GM21825 (cell line): ENCODE measurements at regions not wholly inside any gene's neighbourhood (a gene's known extent, or its start where the extent isn't known, plus 50 kb on each side); places are given as distances from the start of the nearest gene placed in this dataset.

ENCODE experiments used
- ATAC-seq: cut with Tn5 transposase; IDR thresholded peaks from one replicate; pipeline ENCODE4 v1.9.1; 2021; ENCODE audit warnings: mild to moderate bottlenecking, moderate library complexity; ENCODE audit not compliant: unreplicated experiment

DNA sequence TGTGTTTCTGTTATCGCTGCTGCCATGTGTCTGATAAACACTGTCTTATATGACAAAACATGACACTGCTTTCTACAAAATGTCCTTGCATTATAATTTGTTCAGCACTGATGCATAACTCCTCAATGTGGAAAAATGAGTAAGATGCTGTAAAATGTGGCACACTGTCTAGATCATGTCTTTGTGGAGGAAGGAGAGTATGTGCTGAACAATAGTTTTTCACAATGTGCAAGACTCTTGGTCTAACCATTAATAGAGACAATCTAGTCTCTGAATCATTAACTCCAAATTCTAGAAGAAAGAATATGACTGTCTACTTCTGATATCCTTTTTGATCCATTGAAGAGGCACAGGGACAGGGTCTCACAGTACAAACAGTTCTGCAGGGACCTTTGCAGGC is 127.9 kb upstream of the RARB start:
- ATAC-seq, result no peak

- no peak for ATAC-seq
Observed at GRCh38 chr3:25304916-25305315, 123.1 kb upstream of the RARB start.

GRCh38 chr3:25306066-25306465 is 122.0 kb upstream of the RARB start:
- no peak for ATAC-seq

DNA sequence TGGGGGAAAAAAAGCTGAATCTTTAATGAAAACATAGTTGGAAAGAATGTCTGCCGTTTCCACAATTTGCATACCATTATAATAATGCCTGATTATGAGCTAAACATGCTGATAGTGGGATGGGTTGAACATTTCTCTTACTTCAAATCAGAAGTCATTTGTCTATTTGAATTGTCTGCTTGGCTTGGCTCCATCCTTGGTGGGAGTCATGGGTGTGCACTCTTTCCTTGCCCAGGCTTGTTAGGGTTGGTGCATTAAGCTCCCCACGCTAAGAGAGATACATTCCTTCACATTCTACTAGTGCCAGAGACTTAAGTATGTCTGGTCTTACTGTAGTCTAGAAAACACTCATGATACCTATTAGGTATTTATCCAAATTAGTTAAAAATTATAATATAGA is 121.4 kb upstream of the RARB start:
- no peak for ATAC-seq

GRCh38 chr3:25313286-25313685 is 114.8 kb upstream of the RARB start:
- ATAC-seq, result no peak

DNA sequence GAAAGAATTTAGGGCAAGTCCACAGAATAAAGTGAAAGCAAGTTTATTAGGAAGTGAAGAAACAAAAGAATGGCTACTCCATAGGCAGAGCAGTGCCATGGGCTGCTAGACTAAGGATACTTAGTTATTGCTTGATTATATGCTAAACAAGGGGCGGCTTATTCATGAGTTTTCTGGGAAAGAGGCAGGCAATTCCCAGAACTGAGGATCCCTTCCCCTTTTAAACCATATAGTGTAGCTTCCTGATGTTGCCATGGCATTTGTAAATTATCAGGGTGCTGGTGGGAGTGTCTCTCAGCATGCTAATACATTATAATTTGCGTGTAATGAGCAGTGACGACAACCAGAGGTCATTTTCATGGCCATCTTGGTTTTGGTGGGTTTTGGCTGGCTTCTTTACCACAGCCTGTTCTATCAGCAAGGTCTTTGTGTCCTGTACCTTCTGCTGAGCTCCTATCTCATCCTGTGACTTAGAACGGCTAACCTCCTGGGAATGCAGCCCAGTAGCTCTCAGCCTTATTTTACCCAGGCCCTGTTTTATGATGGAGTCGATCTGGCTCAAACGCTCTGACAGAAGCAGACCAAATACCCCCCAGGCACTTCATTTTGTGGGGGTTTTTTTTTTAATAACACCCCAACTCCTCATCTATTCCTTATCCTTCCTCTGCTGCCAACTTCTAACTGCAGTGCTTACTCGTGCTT is 103.0 kb upstream of the RARB start:
- ATAC-seq, result no peak

DNA sequence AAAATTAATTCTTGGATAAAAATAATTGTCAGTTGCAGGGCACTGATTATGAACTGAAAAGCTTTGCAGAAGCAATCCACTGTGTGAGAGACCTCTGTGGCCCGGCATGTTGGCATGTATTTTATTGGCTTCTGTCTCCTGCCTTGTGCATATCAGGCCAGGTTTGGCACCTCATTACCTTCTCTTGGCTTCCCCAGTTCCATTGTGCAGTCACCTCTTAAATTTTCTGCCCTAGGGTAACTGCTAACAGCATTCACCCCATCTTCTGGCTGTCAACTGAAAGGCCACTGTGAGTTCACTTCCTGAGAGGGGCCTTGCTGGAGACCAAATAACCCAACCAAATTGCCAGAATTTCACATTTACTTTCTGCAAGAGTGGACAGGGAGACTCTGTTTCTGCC is 92.7 kb upstream of the RARB start:
- no peak for ATAC-seq

GRCh38 chr3:25338158-25338725 is 89.8 kb upstream of the RARB start:
- no peak for ATAC-seq

- no peak for ATAC-seq
Observed at GRCh38 chr3:25339225-25339624, 88.8 kb upstream of the RARB start.

GRCh38 chr3:25344670-25345069 is 83.4 kb upstream of the RARB start:
- ATAC-seq, result no peak

- no peak for ATAC-seq
Observed at GRCh38 chr3:25349095-25349494, 79.0 kb upstream of the RARB start.

GRCh38 chr3:25349828-25350724 is 78.0 kb upstream of the RARB start:
- ATAC-seq, result no peak

- ATAC-seq, result no peak
Observed at GRCh38 chr3:25350725-25351114, 77.3 kb upstream of the RARB start.

DNA sequence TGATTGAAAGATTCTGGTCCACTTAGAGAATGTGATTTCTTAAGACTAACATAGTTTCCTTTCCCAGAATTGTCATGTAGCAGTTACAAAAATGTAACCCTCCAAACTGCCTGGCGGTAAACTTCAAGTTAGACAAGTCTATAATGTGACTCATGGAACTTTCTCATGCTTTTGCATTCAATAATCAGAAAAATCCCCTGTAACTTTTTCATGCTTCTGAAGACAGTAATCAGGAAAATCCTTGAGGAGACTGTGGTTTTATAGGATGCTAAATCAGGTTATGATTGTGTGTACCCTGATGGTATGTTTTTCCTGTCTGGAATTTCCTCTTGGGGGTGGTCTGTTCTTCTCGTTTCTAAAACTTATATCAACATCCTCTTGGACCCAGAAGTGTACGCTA is 74.0 kb upstream of the RARB start:
- ATAC-seq, result no peak

DNA sequence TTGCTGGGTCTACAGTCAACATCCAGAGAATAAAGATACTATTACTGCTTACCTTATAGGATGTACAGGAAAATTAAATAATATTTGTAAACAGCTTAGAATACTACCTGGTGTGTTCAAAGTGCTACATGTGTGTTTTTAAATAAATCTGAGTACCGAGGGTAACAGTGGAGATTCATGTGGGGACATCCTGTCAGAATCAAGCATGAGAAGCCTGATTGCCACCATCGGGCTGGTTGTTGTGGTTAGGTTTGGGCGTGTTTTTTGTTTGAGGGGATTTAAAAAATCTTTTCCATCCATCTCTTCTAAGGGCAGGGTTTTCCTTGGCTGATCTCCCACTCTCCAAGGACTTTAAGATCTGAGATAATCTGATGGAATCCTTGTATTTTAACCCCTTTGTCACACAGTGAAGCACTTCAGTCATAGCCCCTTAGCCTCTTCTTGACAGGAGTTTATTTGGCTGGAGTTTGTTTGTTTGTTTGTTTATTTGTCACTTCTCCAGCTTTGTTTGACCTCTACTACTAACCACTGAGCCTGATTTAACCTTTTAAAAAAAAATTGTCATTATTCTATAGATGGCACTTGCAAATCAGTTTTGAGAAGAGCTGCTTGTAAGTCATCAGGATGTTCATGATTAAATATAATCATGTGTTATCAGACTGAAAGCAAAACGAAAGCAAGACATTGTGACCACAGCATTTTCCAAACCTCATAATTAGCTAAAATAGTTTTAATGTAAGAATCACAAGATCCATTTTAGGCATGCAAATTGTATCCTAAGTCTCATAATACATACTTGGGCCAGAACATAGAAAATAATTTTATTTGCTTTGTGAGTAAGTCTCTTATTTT is 72.8 kb upstream of the RARB start:
- no peak for ATAC-seq

GRCh38 chr3:25355998-25356397 is 72.1 kb upstream of the RARB start:
- no peak for ATAC-seq

DNA sequence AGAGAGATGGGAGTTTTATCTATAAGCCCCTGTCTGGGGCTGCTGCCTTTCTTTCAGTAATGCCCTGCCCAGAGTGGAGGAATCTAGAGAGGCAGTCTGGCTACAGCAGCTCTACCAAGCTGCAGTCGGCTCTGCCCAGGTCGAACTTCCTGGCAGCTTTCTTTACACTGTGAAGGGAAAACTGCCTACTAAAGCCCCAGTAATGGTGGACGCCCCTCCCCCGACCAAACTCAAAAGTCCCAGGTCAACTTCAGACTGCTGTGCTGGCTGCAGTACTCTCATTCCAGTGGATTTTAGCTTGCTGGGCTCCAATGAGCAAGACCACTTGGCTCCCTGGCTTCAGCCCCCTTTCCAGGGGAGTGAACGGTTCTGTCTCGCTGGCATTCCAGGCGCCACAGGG is 65.9 kb upstream of the RARB start:
- no peak for ATAC-seq

GRCh38 chr3:25365636-25366035 is 62.4 kb upstream of the RARB start:
- ATAC-seq, result no peak

GRCh38 chr3:25367025-25367424 is 61.0 kb upstream of the RARB start:
- ATAC-seq, result no peak

- no peak for ATAC-seq
Observed at GRCh38 chr3:25372167-25372566, 55.9 kb upstream of the RARB start.

DNA sequence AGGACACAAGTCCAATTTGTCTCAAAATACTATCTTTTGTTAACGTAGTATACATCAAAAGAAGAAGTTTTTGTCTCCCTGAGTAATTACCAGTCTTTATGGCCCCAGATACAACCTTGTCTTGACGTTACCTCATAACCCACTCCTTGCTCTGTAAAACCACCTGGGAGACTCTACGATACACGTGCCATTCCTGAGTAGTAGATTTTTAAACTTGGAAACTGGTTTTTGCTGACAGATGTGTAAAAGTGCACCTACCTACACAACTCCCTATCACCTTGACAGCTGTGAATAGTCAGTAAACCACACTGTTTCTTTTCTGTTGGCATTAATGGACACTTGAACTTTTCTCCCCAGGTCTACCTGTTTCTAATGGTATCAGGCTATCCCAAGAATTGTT is 51.7 kb upstream of the RARB start:
- ATAC-seq, result no peak
